ENCODE measurements at regions not wholly inside any gene's neighbourhood (a gene's known extent, or its start where the extent isn't known, plus 50 kb on each side); places are given as distances from the start of the nearest gene placed in this dataset.

- DNase-seq (ENCODE audit: low read depth, low spot score), result no peak
- dilution Hi-C loops (cut with MboI; ENCODE audit: extremely low pct_ligation_motif_present, low sequenced_read_pairs), result no loop called here
Observed at GRCh38 chr2:136310797-136311603, 193.1 kb upstream of the CXCR4 start.

DNA sequence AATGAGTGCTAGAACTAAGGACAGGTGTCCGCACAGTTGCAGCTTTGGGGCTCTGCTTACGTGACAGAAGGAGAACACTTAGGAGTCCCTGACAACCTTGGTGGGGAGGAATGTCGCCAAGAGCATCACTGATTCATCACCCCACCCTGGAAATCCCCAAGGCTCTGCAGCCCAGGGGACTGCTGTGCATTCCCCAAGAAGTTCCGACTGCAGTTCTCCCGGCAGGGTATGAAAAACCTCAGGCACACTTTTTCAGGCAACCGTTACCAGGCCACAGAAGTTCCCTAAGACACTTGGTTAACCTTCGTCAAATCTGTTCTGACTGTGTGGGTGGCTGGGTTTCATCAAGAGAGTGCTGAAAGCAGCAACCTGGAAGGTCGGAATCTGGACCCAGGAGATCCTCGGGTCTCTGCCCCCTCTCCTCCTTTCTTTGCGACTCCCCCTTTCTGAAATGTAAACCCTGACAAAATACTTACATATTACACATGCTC lies 192.1 kb upstream of the CXCR4 start:
- Histone ChIP-seq H2AFZ (ENCODE audit: control insufficient read depth, low read length) (no peak overlapping the region), H3K9ac (ENCODE audit: control insufficient read depth, extremely low read depth, insufficient read depth, low read length) (no peak overlapping the region), H3K36me3 (ENCODE audit: control insufficient read depth in 2 of 2, extremely low read depth in 1 of 2, insufficient read depth in 2 of 2, low read length in 2 of 2) (no peaks in the 10 kb centered on the region), H3K9me3 (ENCODE audit: control insufficient read depth, low read depth, low read length) (no peaks in the 10 kb centered on the region), H3K4me3 (ENCODE audit: control insufficient read depth in 2 of 3, extremely low read depth in 1 of 3, insufficient read depth in 2 of 3, low read depth in 1 of 3, low read length in 3 of 3) (no peak overlapping the region), H3K79me2 (ENCODE audit: control insufficient read depth, insufficient read depth, low read length) (no peaks in the 10 kb centered on the region), H3K27me3 (ENCODE audit: control insufficient read depth, extremely low read depth, insufficient read depth, low read length) (no peaks in the 10 kb centered on the region), H3K27ac (ENCODE audit: control insufficient read depth, insufficient read depth, low read length) (no peak overlapping the region), H3K9me1 (ENCODE audit: control insufficient read depth, extremely low read depth, insufficient read depth, low read length) (no peaks in the 10 kb centered on the region), H3K4me2 (ENCODE audit: control insufficient read depth, extremely low read depth, insufficient read depth, low read depth, low read length) (no peak overlapping the region), H3K4me1 (ENCODE audit: control insufficient read depth, extremely low read depth, insufficient read depth, low read length) (no peaks in the 10 kb centered on the region), H4K20me1 (ENCODE audit: control insufficient read depth, extremely low read depth, insufficient read depth, low read length) (no peaks in the 10 kb centered on the region)
- FAIRE-seq (no peak), DNase-seq (ENCODE audit: low read depth, low spot score) (no peak)
- TF ChIP-seq CTCF (optimal IDR thresholded peaks at IDR 0.05 in 1 of 3, IDR thresholded peaks at IDR 0.05 in 1 of 3, conservative IDR thresholded peaks at IDR 0.05 in 1 of 3; ENCODE audit: extremely low read depth in 1 of 3, insufficient read depth in 2 of 3, low read length in 3 of 3) (no peak), EZH2 (IDR thresholded peaks at IDR 0.05; ENCODE audit: low read length) (no peak)
- dilution Hi-C loops (cut with MboI; ENCODE audit: extremely low pct_ligation_motif_present, low sequenced_read_pairs), result no loop called here

More at GRCh38 chr2:136310797-136311603, 193.1 kb upstream of the CXCR4 start:
- H3K9me1 ChIP-seq (ENCODE audit: control insufficient read depth, extremely low read depth, insufficient read depth, low read length), result no peaks in the 10 kb centered on the region
- no peaks in the 10 kb centered on the region for H3K27me3 ChIP-seq (ENCODE audit: control insufficient read depth, extremely low read depth, insufficient read depth, low read length)
- no peaks in the 10 kb centered on the region for H3K9me3 ChIP-seq (ENCODE audit: control insufficient read depth, low read depth, low read length)
- H3K9ac ChIP-seq (ENCODE audit: control insufficient read depth, extremely low read depth, insufficient read depth, low read length), result no peak overlapping the region
- H3K27ac ChIP-seq (ENCODE audit: control insufficient read depth, insufficient read depth, low read length), result no peak overlapping the region
- no peak for FAIRE-seq
- no peaks in the 10 kb centered on the region for H3K4me1 ChIP-seq (ENCODE audit: control insufficient read depth, extremely low read depth, insufficient read depth, low read length)
- TF ChIP-seq CTCF (optimal IDR thresholded peaks at IDR 0.05 in 1 of 3, IDR thresholded peaks at IDR 0.05 in 1 of 3, conservative IDR thresholded peaks at IDR 0.05 in 1 of 3; ENCODE audit: extremely low read depth in 1 of 3, insufficient read depth in 2 of 3, low read length in 3 of 3) (no peak), EZH2 (IDR thresholded peaks at IDR 0.05; ENCODE audit: low read length) (no peak)
- H4K20me1 ChIP-seq (ENCODE audit: control insufficient read depth, extremely low read depth, insufficient read depth, low read length), result no peaks in the 10 kb centered on the region
- H3K79me2 ChIP-seq (ENCODE audit: control insufficient read depth, insufficient read depth, low read length), result no peaks in the 10 kb centered on the region
- H3K4me3 ChIP-seq (ENCODE audit: control insufficient read depth in 2 of 3, extremely low read depth in 1 of 3, insufficient read depth in 2 of 3, low read depth in 1 of 3, low read length in 3 of 3), result no peak overlapping the region
- no peak overlapping the region for H3K4me2 ChIP-seq (ENCODE audit: control insufficient read depth, extremely low read depth, insufficient read depth, low read depth, low read length)
- H3K36me3 ChIP-seq (ENCODE audit: control insufficient read depth in 2 of 2, extremely low read depth in 1 of 2, insufficient read depth in 2 of 2, low read length in 2 of 2), result no peaks in the 10 kb centered on the region
- no peak overlapping the region for H2AFZ ChIP-seq (ENCODE audit: control insufficient read depth, low read length)

All from keratinocyte (primary cell).